HG03521 (cell line): ENCODE measurements at regions not wholly inside any gene's neighbourhood (a gene's known extent, or its start where the extent isn't known, plus 50 kb on each side); places are given as distances from the start of the nearest gene placed in this dataset.

Experiments used
- ATAC-seq: cut with Tn5 transposase; IDR thresholded peaks from one replicate; pipeline ENCODE4 v1.9.1; 2021; ENCODE audit warnings: mild to moderate bottlenecking, moderate library complexity; ENCODE audit not compliant: unreplicated experiment

DNA sequence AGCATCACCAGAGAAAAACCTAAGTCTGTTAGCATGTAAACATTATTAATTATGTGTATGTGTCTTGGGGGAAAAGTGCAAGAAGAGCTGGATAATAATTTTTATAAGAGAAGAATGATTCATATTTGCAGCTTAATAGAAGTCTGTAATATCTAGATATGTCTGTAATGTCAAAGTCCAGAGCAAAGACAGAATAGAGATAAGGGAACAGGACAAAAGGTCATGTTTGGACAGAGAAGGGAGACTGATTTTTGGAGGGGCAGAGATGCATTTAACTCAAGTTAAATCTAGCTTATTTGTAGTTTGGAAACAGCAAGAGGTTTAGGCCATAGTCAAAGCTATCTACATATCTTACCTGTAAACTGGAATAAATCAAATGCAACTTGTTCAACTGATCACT is 61.2 kb downstream of the MAGED1 start:
- no peak for ATAC-seq

DNA sequence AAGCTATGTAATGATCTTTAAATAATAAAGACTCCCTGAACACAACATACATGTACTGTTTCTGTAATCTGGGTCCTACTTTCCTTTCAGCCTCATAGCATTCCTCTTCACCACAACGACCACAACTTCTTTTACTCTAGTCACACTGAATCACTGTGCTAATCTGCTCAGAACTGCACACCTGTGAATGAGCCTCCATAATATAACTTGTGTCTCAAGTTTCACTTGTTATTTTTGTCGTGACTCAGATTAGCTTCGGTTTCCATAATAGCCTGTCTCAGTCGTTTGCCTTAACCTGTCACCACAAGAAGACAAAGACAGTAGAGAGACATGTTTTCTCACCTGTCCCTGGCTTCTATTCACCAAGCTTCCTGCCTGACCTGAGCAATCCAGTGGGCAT is 61.8 kb downstream of the MAGED1 start:
- ATAC-seq: peak; percentile 98

DNA sequence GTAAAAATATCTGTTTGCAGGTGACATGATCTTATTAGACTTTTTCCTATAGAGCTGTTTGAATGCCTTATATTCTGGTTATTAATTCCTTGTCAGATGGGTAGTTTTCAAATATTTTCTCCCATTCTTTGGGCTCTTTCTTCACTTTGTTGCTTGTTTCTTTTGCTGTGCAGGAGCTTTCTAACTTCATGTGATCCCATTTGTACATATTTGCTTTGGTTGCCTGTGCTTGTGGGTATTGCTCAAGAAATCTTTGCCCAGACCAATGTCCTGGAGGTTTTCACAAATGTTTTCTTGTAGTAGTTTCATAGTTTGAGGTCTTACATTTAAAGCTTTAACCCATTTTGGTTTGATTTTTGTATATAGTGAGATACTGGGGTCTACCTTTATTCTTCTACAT is 63.0 kb downstream of the MAGED1 start:
- no peak for ATAC-seq

DNA sequence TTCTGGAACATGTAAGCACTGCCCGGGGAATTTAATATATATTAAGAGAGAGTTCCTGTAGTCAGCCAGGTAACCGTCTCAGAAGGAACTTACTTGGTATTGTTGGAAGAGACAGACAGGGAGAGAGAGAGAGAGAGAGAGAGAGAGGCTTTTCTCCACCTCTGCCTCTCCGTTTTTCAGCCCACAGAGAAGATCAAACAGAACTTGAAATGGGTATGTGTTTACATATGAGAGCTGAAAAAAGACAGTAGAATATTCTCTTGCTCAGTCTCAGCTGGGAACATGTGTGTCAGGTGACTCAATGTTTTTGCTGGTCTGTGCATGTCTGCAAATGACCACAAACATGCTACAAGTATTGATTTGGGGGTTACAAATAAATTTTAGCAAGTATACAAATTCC is 81.9 kb downstream of the MAGED1 start:
- ATAC-seq: no peak

DNA sequence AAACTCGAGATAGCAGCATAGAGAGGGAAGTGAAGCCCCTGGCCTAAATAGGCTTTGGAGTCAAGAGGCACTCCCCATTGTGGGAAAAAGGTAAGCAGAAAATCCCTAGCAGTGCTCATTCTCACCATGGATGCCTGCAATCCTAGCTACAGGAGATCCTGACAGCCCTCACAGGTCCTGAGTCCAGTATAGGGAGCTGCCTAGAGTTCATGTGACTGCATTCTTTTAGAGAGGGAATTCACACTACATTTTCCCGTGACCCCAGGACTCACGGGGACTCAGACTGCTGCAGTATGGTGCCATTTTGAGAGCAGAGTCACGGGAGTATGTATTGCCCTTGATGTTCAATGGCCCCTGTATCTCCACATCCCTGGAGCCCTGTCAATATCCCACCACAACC is 82.4 kb downstream of the MAGED1 start:
- ATAC-seq: no peak

DNA sequence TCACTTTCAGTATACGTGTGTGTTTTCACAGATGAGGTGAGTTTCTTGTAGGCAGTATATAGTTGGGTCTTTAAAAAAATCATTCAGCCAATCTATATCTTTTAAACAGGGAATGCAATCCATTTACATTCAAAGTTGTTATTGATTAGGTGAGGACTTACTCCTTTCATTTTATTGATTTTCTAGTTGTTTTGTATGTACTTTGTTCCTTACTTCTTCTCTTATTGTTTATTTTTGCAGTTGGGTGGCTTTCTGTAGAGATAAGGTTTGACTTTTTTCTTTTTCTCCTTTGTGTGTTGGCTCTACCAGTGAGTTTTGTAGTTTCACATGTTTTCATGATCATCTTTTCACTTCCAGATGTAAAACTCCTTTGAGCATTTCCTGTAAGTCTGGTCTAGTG is 83.1 kb downstream of the MAGED1 start:
- ATAC-seq: no peak
